Mammary epithelial cell (primary cell): ENCODE measurements at regions not wholly inside any gene's neighbourhood (a gene's known extent, or its start where the extent isn't known, plus 50 kb on each side); places are given as distances from the start of the nearest gene placed in this dataset.

Experiments
- EZH2 ChIP-seq: IDR thresholded peaks from 2 replicates; pipeline ENCODE4 v1.6.1; 2012; ENCODE audit warnings: low read length, inconsistent platforms, borderline replicate concordance
- TF ChIP-seq, protein P1 (sequence below), 2 donors: IDR thresholded peaks in 1 of 2; conservative IDR thresholded peaks in 1 of 2; 2 replicates each; pipeline ENCODE4 v1.5.1; 2011 to 2012; ENCODE audit warnings: inconsistent platforms in 2 of 2, low read length in 2 of 2, mild to moderate bottlenecking in 2 of 2, control low read depth in 1 of 2, low read depth in 1 of 2; ENCODE audit not compliant: insufficient read depth in 1 of 2; ENCODE audit errors: extremely low read depth in 1 of 2

DNA sequence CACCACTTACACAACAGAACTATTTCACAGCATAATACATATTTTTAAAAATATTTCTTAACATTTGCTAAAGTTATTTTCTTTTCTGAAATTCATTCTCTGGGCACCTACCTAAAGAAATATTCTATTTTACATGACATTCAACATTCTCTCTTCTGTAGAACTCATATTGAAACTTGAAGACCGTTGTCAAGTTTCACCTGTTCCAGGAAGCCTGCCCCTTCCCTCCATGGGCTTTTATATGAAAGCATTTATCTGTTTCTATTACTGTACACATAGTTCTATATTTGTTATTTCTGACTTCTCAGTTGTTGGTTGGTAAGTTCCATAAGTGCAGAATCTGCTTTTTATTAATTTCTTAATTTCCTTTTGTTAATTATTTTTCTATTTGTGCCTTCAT is 204.3 kb upstream of the ALCAM start:
- TF ChIP-seq, protein P1, sequence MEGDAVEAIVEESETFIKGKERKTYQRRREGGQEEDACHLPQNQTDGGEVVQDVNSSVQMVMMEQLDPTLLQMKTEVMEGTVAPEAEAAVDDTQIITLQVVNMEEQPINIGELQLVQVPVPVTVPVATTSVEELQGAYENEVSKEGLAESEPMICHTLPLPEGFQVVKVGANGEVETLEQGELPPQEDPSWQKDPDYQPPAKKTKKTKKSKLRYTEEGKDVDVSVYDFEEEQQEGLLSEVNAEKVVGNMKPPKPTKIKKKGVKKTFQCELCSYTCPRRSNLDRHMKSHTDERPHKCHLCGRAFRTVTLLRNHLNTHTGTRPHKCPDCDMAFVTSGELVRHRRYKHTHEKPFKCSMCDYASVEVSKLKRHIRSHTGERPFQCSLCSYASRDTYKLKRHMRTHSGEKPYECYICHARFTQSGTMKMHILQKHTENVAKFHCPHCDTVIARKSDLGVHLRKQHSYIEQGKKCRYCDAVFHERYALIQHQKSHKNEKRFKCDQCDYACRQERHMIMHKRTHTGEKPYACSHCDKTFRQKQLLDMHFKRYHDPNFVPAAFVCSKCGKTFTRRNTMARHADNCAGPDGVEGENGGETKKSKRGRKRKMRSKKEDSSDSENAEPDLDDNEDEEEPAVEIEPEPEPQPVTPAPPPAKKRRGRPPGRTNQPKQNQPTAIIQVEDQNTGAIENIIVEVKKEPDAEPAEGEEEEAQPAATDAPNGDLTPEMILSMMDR (conservative IDR thresholded peaks at IDR 0.05 in 1 of 2, IDR thresholded peaks at IDR 0.05 in 1 of 2; ENCODE audit: extremely low read depth in 1 of 2, insufficient read depth in 1 of 2, low read depth in 1 of 2, low read length in 2 of 2): no peak
- TF ChIP-seq EZH2: no peak
